Endodermal cell (in vitro differentiated cells): ENCODE measurements at regions not wholly inside any gene's neighbourhood (a gene's known extent, or its start where the extent isn't known, plus 50 kb on each side); places are given as distances from the start of the nearest gene placed in this dataset.

ENCODE experiments used
- DNase-seq: peaks from one replicate; pipeline ENCODE4 v3.0.0-alpha.2; 2017
- H3K27ac ChIP-seq: 2 replicates; pipeline ENCODE4 v1.5.1; 2013; ENCODE audit warnings: mild to moderate bottlenecking, low read depth, low read length, moderate library complexity
- H3K27me3 ChIP-seq: 2 replicates; pipeline ENCODE4 v1.6.1; 2013; ENCODE audit warnings: mild to moderate bottlenecking, low read length, moderate library complexity; ENCODE audit not compliant: insufficient read depth, control insufficient read depth, poor library complexity, severe bottlenecking
- H3K36me3 ChIP-seq: 2 replicates; pipeline ENCODE4 v1.7.0; 2013; ENCODE audit warnings: mild to moderate bottlenecking, low read length, moderate library complexity; ENCODE audit not compliant: control insufficient read depth, insufficient read depth
- H3K4me1 ChIP-seq: one replicate; pipeline ENCODE4 v1.7.0; 2013; ENCODE audit warnings: low read length; ENCODE audit not compliant: control insufficient read depth, insufficient read depth
- H3K4me3 ChIP-seq: 2 replicates; pipeline ENCODE4 v1.5.1; 2013; ENCODE audit warnings: mild to moderate bottlenecking, low read length, moderate library complexity
- H3K9ac ChIP-seq: 2 replicates; pipeline ENCODE4 v1.6.1; 2013; ENCODE audit warnings: mild to moderate bottlenecking, low read length, moderate library complexity; ENCODE audit not compliant: poor library complexity, severe bottlenecking; ENCODE audit errors: extremely low read depth
- H3K9me3 ChIP-seq: 2 replicates; pipeline ENCODE4 v1.6.1; 2013; ENCODE audit warnings: mild to moderate bottlenecking, low read length, moderate library complexity; ENCODE audit not compliant: control insufficient read depth
- H3K27ac Mint-ChIP-seq: 2 replicates; pipeline ENCODE4 v1.8.0; 2020; ENCODE audit warnings: mixed read lengths
- H3K27me3 Mint-ChIP-seq: 2 replicates; pipeline ENCODE4 v1.8.0; 2021; ENCODE audit warnings: mild to moderate bottlenecking, mixed read lengths; ENCODE audit not compliant: insufficient read depth
- H3K36me3 Mint-ChIP-seq: 2 replicates; pipeline ENCODE4 v1.8.0; 2020; ENCODE audit warnings: low read depth, mixed read lengths
- H3K4me1 Mint-ChIP-seq: 2 replicates; pipeline ENCODE4 v1.8.0; 2020; ENCODE audit warnings: mixed read lengths
- H3K4me3 Mint-ChIP-seq: 2 replicates; pipeline ENCODE4 v1.8.0; 2020; ENCODE audit warnings: mild to moderate bottlenecking, moderate library complexity, mixed read lengths
- H3K9me3 Mint-ChIP-seq: 2 replicates; pipeline ENCODE4 v1.8.0; 2020; ENCODE audit warnings: mild to moderate bottlenecking, mixed read lengths
- WGBS, 2 experiments: methylation state at CpG; one replicate each; pipeline versions ENCODE4 v1.1.5 to v1.1.7; 2013; ENCODE audit warnings: missing lambda C conversion rate in 2 of 2, mixed read lengths in 1 of 2; ENCODE audit not compliant: insufficient coverage in 1 of 2, insufficient read length in 1 of 2; 5-methylcytosine and 5-hydroxymethylcytosine counted together
- TF ChIP-seq, protein P1 (sequence below): fragments of 200-600 bp; sonication (generic); conservative IDR thresholded peaks from 2 replicates; pipeline ENCODE4 v1.5.0; 2021; ENCODE audit warnings: antibody characterized with exemption, mild to moderate bottlenecking

DNA sequence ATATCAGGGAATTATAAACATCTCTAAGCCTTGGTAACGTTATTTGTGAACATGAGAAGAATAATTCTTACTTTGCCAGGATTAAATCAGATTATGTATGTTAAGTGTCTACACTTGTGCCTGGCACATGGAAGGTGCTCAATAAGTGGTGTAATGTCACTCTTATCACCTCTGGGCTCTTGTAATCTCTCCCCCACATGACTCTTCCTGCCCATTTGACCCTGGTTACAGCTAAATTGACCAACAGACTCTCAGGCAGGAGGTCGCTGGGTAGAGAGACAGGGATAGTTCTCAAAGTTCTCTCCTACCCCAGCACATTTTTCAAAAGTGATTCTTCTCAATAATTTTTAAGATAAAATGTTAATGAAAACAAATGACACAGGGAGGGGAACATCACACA lies 137.8 kb upstream of the FRMD6 start:
- Histone ChIP-seq H3K4me3 (no peak overlapping the region), H3K4me1 (no peaks in the 10 kb centered on the region), H3K9me3 (no peaks in the 10 kb centered on the region), H3K36me3 (no peaks in the 10 kb centered on the region), H3K27ac (no peak overlapping the region), H3K9ac (no peak overlapping the region), H3K27me3 (no peaks in the 10 kb centered on the region)
- Mint-ChIP-seq H3K9me3 (no peaks in the 10 kb centered on the region), H3K36me3 (no peaks in the 10 kb centered on the region), H3K27ac (no peak overlapping the region), H3K4me1 (no peaks in the 10 kb centered on the region), H3K4me3 (no peak overlapping the region), H3K27me3 (peaks cover 2% of the 10 kb centered on the region)
- TF ChIP-seq, protein P1, sequence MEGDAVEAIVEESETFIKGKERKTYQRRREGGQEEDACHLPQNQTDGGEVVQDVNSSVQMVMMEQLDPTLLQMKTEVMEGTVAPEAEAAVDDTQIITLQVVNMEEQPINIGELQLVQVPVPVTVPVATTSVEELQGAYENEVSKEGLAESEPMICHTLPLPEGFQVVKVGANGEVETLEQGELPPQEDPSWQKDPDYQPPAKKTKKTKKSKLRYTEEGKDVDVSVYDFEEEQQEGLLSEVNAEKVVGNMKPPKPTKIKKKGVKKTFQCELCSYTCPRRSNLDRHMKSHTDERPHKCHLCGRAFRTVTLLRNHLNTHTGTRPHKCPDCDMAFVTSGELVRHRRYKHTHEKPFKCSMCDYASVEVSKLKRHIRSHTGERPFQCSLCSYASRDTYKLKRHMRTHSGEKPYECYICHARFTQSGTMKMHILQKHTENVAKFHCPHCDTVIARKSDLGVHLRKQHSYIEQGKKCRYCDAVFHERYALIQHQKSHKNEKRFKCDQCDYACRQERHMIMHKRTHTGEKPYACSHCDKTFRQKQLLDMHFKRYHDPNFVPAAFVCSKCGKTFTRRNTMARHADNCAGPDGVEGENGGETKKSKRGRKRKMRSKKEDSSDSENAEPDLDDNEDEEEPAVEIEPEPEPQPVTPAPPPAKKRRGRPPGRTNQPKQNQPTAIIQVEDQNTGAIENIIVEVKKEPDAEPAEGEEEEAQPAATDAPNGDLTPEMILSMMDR = no peak
- DNase-seq = no peak
- WGBS, 2 experiments = 100% methylated on average over 2 of the region's 2 CpGs; no CpG with 5 or more reads in 1 of the 2 experiments

DNA sequence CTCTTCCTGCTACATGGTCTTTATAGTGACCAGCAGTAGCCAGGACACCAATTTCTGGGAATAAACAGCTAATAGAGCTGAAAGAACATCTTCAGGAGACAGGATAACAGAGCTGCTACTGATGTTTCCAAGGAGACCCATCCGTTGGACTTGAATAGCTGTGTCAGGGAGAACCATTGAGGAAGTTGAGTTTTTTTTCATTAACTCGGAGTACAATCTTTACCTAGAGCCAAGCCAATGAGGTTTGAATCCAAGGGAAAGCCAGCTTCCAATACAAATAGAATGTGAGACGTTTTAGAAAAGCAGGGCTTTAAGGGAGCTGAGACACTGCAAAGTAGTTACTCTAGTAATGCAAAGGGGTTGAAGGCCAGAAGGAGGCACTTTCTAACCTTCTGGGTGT lies 136.1 kb upstream of the FRMD6 start:
- no peaks in the 10 kb centered on the region for H3K36me3 ChIP-seq
- no peak overlapping the region for H3K27ac ChIP-seq
- WGBS, 2 experiments = 95 to 96% methylated on average over 3 of the region's 3 CpGs
- H3K4me3 Mint-ChIP-seq = no peak overlapping the region
- H3K4me1 Mint-ChIP-seq = no peaks in the 10 kb centered on the region
- H3K4me1 ChIP-seq = no peaks in the 10 kb centered on the region
- H3K27ac Mint-ChIP-seq = no peak overlapping the region
- no peaks in the 10 kb centered on the region for H3K9me3 ChIP-seq
- H3K27me3 ChIP-seq = no peaks in the 10 kb centered on the region
- no peak for DNase-seq
- H3K9me3 Mint-ChIP-seq = no peaks in the 10 kb centered on the region
- TF ChIP-seq, protein P1 = no peak
- H3K27me3 Mint-ChIP-seq = peaks cover 2% of the 10 kb centered on the region
- no peak overlapping the region for H3K9ac ChIP-seq
- H3K4me3 ChIP-seq = no peak overlapping the region
- no peaks in the 10 kb centered on the region for H3K36me3 Mint-ChIP-seq

DNA sequence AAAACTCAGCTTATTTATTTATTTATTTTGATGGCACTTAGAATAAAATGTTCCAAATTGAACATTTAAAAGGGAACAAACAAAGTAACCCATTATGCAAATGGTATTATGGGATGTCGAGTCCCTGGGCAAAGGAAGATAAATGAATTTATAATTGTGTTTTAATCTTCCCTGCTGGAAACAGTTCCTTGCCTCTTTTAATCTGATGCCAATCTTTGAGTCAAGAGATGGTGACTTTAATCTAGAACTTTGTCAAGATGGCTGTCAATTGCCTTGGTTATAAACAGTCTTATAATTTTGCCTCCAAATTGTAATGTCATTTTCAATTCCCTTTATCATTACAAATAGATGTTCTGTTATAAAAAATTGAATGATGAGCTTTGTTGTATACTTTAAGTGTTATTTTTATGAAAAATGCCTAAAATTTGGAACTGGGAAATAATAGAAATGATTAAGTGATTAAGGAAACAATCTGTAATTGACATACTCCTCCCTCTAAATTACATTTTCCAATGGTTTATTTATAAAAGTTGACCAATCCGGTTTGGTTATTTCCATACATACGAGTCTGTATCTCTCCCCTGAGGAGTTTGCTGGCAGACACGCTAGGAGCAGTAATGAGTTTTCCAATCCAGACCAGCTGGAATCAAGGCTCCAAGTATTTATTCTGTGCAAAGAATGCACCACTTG lies 134.9 kb upstream of the FRMD6 start:
- TF ChIP-seq, protein P1 = no peak
- Histone ChIP-seq H3K9ac (no peak overlapping the region), H3K27me3 (no peaks in the 10 kb centered on the region), H3K4me1 (no peaks in the 10 kb centered on the region), H3K27ac (no peak overlapping the region), H3K36me3 (no peaks in the 10 kb centered on the region), H3K4me3 (no peak overlapping the region), H3K9me3 (no peaks in the 10 kb centered on the region)
- Mint-ChIP-seq H3K27me3 (no peaks in the 10 kb centered on the region), H3K36me3 (no peaks in the 10 kb centered on the region), H3K4me1 (no peaks in the 10 kb centered on the region), H3K4me3 (no peak overlapping the region), H3K9me3 (no peaks in the 10 kb centered on the region), H3K27ac (no peak overlapping the region)
- no peak for DNase-seq
- WGBS, 2 experiments = 94 to 95% methylated on average over 3 to 4 of the region's 4 CpGs
